ENCODE measurements at regions not wholly inside any gene's neighbourhood (a gene's known extent, or its start where the extent isn't known, plus 50 kb on each side); places are given as distances from the start of the nearest gene placed in this dataset.

- TF ChIP-seq CTCF (IDR thresholded peaks at IDR 0.05; ENCODE audit: poor library complexity, severe bottlenecking), result no peak
- TF ChIP-seq RAD21 (conservative IDR thresholded peaks at IDR 0.05), result no peak
- no peak for TF ChIP-seq POLR2AphosphoS5 (IDR thresholded peaks at IDR 0.05)
- TF ChIP-seq MXI1 (conservative IDR thresholded peaks at IDR 0.05; ENCODE audit: poor library complexity, severe bottlenecking), result no peak
- no peak for TF ChIP-seq SMC3 (conservative IDR thresholded peaks at IDR 0.05; ENCODE audit: poor library complexity)
Observed at GRCh38 chr12:75707983-75708382, 196.6 kb upstream of the KRR1 start.

Measured in neural cell (in vitro differentiated cells).